HG03064 (cell line): ENCODE measurements at regions not wholly inside any gene's neighbourhood (a gene's known extent, or its start where the extent isn't known, plus 50 kb on each side); places are given as distances from the start of the nearest gene placed in this dataset.

Source experiments
- ATAC-seq: cut with Tn5 transposase; IDR thresholded peaks from one replicate; pipeline ENCODE4 v1.9.1; 2021; ENCODE audit warnings: low read depth; ENCODE audit not compliant: unreplicated experiment

GRCh38 chr7:25314094-25314730, 85.9 kb upstream of the NPVF start:
- ATAC-seq = no peak

DNA sequence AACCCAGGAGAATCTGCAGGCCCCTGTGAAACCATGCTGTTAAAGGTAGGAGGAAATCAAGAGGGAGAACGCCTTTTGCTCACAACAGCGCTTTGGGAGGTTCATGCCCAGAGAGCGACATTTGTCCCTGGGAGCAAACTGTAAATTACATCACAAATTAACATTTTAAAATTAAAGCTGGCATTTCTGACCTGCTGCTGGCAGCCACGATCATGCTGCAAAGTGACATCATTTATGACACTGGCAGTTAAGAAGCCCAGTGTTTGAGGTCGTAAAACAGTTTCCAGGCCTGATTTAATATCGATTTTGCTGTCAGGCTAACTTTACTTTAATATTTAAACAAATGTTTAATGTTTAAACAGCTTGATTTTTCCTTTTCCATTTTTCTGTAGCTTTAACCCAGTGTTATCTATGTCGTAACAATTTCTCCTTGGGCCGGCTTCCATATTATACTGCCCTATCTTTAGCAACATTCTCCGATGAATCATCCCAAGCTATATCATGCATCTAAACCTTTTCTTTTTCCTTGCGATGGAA, 86.5 kb upstream of the NPVF start:
- ATAC-seq = no peak

- ATAC-seq = no peak
Observed at GRCh38 chr7:25316366-25316765, 88.1 kb upstream of the NPVF start.

- no peak for ATAC-seq
Observed at GRCh38 chr7:25318047-25318446, 89.8 kb upstream of the NPVF start.

DNA sequence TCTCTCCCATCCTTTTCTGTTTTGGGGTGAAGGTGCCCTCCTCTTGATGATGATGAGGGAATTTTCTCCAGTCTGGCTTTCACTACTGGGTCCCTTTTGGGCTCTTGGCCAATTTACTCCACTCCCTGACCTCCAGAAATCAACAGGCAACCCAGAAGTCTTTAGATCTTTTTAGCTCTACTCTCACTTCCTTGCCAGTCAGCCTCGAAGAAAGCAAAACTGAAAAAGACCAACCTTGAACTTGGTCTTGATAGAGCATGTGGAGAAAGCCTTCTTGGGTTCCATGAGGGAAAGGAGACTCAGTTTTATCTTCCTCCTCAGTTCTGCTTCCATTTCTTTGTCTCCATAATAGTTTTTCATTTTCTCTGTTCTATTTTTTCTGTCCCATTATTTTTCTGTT, 91.4 kb upstream of the NPVF start:
- ATAC-seq = no peak

DNA sequence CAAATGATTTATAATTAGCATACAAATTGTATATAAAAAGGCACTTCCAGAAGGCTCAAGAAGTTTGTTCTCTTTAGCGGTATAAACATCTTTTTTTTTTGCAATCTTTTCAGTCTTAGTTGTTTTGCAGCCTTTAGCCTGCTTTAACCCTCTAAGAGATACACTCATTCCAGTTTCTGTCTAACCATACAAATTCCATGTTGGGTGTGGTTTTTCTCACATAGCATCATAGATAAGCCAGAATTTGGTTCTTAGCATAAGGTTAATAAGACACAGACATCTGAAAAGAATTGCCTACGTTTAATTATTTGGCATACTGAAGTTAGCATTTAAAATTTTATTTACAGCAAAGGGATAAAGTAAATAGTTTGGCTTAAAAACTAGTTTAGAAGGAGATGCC, 92.5 kb upstream of the NPVF start:
- no peak for ATAC-seq

- no peak for ATAC-seq
Observed at GRCh38 chr7:25321424-25321823, 93.1 kb upstream of the NPVF start.

DNA sequence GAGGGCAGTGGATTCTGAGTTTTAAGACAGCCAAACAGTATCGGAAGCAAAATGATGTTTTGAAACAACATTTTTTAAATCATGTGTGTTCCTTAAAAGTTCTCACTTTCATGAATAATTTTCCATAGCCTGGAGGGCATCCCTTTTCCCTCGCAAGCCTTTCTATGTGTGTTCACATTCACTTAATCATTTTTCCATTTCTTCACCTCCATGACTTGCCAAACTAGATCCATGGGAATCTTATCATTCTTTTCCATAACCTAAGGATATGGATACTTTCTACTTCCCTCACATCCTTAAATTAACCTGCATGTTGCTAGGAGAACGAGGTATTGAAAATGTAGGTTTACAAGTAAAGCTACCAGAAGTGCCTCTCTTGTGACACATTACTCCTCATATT, 94.2 kb upstream of the NPVF start:
- no peak for ATAC-seq

GRCh38 chr7:25325186-25325757, 97.0 kb upstream of the NPVF start:
- ATAC-seq = no peak

- ATAC-seq = no peak
Observed at GRCh38 chr7:25326501-25327156, 98.3 kb upstream of the NPVF start.

DNA sequence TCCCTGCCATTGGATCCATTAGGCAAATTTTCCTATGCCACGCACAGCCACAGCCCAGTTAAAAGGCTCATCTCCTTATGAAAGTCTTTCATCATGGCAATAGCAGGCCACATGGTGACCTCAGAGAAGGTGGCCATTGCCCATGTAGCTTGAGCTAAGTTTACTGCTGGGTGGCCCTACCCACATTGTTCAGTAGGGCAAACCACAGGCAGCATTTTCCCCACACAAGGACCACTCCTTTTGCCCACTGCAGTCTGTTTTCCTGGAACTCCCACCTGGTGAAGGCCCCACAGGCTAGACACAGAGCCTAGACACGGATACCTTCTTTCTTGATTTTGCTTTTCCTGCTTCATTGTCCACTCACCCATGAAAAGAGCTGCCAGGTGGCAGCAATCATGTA, 101.5 kb upstream of the NPVF start:
- ATAC-seq = no peak

GRCh38 chr7:25333296-25333928, 105.1 kb upstream of the NPVF start:
- ATAC-seq = no peak

DNA sequence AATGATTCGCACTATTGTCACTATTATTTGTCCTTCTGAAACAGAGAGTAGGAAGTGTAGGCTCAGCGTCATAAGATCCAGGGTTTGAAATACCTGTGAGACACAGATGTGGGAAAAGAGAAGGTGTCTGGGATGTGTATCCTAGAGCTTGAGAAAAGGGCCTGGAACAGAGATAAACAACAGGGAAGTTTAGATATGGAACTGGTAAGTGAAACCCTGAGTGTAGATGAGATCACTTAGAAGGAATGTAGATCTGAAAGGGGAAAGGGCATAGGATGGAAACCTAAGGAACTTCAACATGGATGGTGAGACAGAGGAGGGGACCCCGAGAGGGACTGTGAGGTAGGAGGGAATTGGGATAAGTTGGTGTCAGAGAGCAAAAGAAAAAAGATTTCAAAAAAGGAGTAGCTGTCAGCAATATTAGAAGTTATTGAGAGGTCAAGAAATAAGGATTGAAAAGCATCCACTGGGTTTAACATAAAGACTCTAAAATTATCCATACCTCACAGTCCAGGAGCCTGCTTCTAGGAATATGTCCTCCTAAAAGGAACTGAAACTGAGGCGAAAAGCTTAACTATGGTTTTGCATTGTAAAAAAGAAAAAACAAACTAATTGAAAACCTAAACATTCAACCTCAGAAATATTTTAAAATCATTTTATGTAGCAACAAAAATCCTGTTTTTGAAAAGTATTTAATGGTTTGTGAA, 119.2 kb upstream of the NPVF start:
- ATAC-seq = no peak

DNA sequence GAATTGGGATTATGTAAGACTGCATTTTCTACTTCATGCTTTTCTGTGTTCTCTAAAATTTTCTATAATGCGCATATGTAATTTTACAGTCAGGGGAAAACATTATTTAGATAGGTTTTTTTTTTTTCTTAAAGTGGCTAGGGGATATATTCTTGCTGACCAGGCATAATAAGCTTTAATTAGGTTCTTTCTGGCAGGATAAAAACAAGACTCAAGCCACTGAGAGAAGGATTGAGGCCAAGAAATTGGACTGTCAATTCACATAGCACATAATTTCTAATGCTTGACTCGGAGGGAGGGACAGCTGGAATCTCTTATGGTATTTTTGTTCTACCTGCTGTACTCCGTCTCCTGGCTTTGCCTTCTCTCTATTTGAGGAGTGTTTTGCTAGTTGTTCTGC, 119.8 kb upstream of the NPVF start:
- ATAC-seq = no peak

DNA sequence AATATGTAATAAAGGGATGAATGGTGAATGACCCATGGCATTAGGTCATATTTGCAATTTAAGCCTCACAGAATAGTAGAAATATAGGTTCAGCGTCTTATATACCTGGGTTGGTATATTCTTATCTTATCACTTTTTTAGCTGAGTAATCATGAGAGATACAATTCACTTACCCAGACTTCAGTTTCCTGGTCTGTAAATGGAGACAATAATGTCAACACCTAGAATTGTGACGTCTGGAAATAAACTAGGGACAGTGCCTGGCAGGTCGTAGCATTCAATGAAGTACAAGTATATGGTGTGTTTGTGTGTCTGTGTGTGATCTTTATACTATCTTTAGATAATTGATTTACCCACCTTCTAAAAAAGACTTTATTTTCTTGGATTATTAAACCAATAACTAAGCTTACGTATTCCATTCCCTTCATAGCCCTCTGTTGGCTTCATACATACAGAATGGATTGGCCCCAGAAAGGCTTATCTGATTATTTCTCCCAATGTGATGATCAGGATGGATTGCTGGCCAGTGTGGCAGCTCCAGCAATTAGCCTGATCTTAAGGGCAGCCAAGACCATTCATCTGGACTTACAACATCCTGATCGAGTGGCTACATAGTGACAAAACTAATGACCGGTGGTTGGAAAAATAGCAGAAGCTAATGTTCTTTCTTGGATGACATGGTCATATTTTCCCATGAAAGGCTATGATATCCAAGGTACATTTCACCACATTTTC, 121.2 kb upstream of the NPVF start:
- no peak for ATAC-seq

- ATAC-seq = no peak
Observed at GRCh38 chr7:25350041-25350440, 121.8 kb upstream of the NPVF start.

- no peak for ATAC-seq
Observed at GRCh38 chr7:25351761-25352160, 123.5 kb upstream of the NPVF start.

DNA sequence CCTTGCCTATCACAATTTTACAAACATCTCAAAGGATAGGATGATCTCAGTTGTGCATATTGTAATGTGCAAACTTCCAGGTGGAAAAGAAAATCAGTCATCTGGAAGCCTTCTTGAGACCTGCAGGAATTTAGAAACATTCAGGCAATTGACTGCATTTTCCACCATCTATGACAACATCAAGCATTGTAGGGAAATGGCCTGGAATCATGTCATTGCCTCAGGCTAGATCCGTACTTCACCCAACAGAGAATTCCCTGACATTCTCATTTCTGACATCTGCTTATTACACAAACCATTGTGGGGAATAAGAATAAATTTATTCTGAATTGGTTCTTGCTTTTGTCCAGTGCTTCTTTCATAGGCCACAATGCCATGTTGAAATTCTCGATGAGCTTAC, 124.9 kb upstream of the NPVF start:
- no peak for ATAC-seq

GRCh38 chr7:25353732-25354131, 125.4 kb upstream of the NPVF start:
- ATAC-seq = no peak

DNA sequence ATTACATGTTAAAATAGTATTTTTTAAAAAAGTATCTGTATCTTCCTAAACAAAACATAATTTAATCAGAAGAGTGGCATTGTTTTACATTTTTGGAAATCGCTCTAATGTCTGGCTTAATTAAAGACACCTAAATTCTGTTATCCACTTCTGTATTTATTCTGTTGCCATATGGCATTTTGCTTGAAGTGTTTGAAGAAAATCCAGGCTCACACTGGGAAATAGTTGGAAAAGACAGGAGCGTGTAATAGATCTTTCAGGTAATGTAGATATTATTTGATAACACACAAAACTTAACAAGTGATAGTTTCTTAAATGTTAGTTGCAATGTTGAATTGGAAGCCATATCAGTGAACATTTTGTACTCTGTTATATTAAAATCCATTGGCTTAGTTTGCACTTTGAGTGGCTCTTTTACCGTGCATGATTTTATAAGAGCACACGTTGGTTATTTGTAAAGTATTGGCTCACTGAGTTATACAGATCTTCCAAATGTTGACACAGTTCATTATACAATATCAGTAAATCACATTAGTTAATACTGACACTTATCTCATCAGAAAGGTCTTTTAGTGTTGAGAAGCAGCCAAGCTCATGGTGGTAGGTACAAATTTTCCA, 128.4 kb upstream of the NPVF start:
- ATAC-seq = no peak
